GM06990 (cell line): ENCODE measurements at regions not wholly inside any gene's neighbourhood (a gene's known extent, or its start where the extent isn't known, plus 50 kb on each side); places are given as distances from the start of the nearest gene placed in this dataset.

Experiments
- DNase-seq: peaks from one replicate; pipeline ENCODE4 v3.0.0-alpha.2; 2011; ENCODE audit not compliant: insufficient read length; ENCODE audit errors: extremely low read depth
- H3K27me3 ChIP-seq: replicated peaks from 2 replicates; pipeline ENCODE4 v1.6.0; 2011; ENCODE audit warnings: low read length; ENCODE audit not compliant: control insufficient read depth, insufficient read depth
- H3K36me3 ChIP-seq: 2 replicates; pipeline ENCODE4 v1.5.1; 2011; ENCODE audit warnings: low read length; ENCODE audit not compliant: control insufficient read depth, insufficient read depth
- H3K4me3 ChIP-seq: replicated peaks from 2 replicates; pipeline ENCODE4 v1.5.1; 2011; ENCODE audit warnings: low read depth, mild to moderate bottlenecking, control low read depth, low read length
- CTCF ChIP-seq: IDR thresholded peaks from 2 replicates; pipeline ENCODE4 v1.5.1; 2011; ENCODE audit warnings: low read length, control low read depth, mild to moderate bottlenecking, inconsistent platforms; ENCODE audit not compliant: insufficient read depth, poor library complexity, severe bottlenecking

GRCh38 chr4:156476359-156476758, 495.2 kb downstream of the PDGFC start:
- no peak for TF ChIP-seq CTCF
- H3K4me3 ChIP-seq, result no peak overlapping the region
- no peak for DNase-seq

GRCh38 chr4:156475322-156475721, 496.3 kb downstream of the PDGFC start:
- Histone ChIP-seq H3K27me3 (no peaks in the 10 kb centered on the region), H3K4me3 (no peak overlapping the region), H3K36me3 (no peaks in the 10 kb centered on the region)
- DNase-seq, result no peak
- peak; percentile 17 for TF ChIP-seq CTCF

More at GRCh38 chr4:156476359-156476758, 495.2 kb downstream of the PDGFC start:
- no peaks in the 10 kb centered on the region for H3K36me3 ChIP-seq
- H3K27me3 ChIP-seq, result no peaks in the 10 kb centered on the region

GRCh38 chr4:156473151-156473550, 498.4 kb downstream of the PDGFC start:
- peak; percentile 36 for DNase-seq
- H3K4me3 ChIP-seq, result no peak overlapping the region
- TF ChIP-seq CTCF, result no peak

GRCh38 chr4:156472624-156473023, 499.0 kb downstream of the PDGFC start:
- no peaks in the 10 kb centered on the region for H3K36me3 ChIP-seq
- no peak overlapping the region for H3K4me3 ChIP-seq
- H3K27me3 ChIP-seq, result no peaks in the 10 kb centered on the region
- TF ChIP-seq CTCF, result no peak
- no peak for DNase-seq

More at GRCh38 chr4:156473151-156473550, 498.4 kb downstream of the PDGFC start:
- H3K36me3 ChIP-seq, result no peaks in the 10 kb centered on the region
- no peaks in the 10 kb centered on the region for H3K27me3 ChIP-seq

- no peaks in the 10 kb centered on the region for H3K36me3 ChIP-seq
- no peak for DNase-seq
- no peaks in the 10 kb centered on the region for H3K27me3 ChIP-seq
- no peak for TF ChIP-seq CTCF
- H3K4me3 ChIP-seq, result no peak overlapping the region
Measured at GRCh38 chr4:156459584-156459983, 505.9 kb upstream of the CTSO start.

GRCh38 chr4:156456830-156457229, 503.2 kb upstream of the CTSO start:
- no peak for DNase-seq
- TF ChIP-seq CTCF, result no peak
- Histone ChIP-seq H3K4me3 (no peak overlapping the region), H3K27me3 (no peaks in the 10 kb centered on the region), H3K36me3 (no peaks in the 10 kb centered on the region)
